A673 (cell line): ENCODE measurements at regions not wholly inside any gene's neighbourhood (a gene's known extent, or its start where the extent isn't known, plus 50 kb on each side); places are given as distances from the start of the nearest gene placed in this dataset.

Experiments used
- EZH2 ChIP-seq: fragments of 200-600 bp; sonication (generic); IDR thresholded peaks from 2 replicates; pipeline ENCODE4 v1.6.1; 2017; ENCODE audit warnings: borderline replicate concordance, low read depth, mild to moderate bottlenecking, mixed read lengths, antibody characterized with exemption, low read length; ENCODE audit not compliant: poor library complexity, severe bottlenecking
- TF ChIP-seq, protein P1 (sequence below): fragments of 300-800, 200-600 bp; sonication (generic); conservative IDR thresholded peaks from 2 replicates; pipeline ENCODE4 v1.5.1; 2017; ENCODE audit warnings: low read depth, mild to moderate bottlenecking, antibody characterized with exemption, low read length, moderate library complexity, mixed read lengths

DNA sequence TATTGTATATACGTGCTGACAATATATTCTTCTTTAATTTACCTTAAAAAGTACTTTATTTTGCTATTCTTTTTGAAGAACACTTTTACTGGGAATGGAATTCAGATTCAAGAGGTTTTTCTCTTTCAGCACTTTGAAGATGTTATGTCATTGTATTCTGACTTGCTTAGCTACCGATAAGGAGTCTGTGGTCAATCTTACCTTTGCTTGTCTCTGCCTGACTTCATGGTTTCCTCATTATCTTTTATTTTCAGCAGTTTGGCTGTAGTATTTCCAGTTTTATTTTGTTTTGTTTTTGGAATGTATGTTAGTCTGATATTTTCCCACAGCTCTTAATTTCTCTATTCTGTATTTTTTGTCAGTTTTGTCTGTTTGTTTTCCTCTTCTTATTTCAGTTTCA, 187.9 kb upstream of the SMIM30 start:
- no peak for TF ChIP-seq EZH2
- TF ChIP-seq, protein P1, sequence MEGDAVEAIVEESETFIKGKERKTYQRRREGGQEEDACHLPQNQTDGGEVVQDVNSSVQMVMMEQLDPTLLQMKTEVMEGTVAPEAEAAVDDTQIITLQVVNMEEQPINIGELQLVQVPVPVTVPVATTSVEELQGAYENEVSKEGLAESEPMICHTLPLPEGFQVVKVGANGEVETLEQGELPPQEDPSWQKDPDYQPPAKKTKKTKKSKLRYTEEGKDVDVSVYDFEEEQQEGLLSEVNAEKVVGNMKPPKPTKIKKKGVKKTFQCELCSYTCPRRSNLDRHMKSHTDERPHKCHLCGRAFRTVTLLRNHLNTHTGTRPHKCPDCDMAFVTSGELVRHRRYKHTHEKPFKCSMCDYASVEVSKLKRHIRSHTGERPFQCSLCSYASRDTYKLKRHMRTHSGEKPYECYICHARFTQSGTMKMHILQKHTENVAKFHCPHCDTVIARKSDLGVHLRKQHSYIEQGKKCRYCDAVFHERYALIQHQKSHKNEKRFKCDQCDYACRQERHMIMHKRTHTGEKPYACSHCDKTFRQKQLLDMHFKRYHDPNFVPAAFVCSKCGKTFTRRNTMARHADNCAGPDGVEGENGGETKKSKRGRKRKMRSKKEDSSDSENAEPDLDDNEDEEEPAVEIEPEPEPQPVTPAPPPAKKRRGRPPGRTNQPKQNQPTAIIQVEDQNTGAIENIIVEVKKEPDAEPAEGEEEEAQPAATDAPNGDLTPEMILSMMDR, result no peak
